Breast epithelium (tissue), 4 donors: ENCODE measurements at regions not wholly inside any gene's neighbourhood (a gene's known extent, or its start where the extent isn't known, plus 50 kb on each side); places are given as distances from the start of the nearest gene placed in this dataset.
A peak's percentile ranks its signal among the peaks of the same experiment; 100 is the strongest.

Experiments used
- DNase-seq, 2 donors: peaks; one replicate each; pipeline ENCODE4 v3.0.0-alpha.2; 2019; ENCODE audit warnings: low spot score in 2 of 2
- H3K27ac ChIP-seq, 2 donors: fragments of 200-600 bp; sonication (generic) in 1 of 2; one replicate each; pipeline ENCODE4 v1.5.1; 2016 to 2019; ENCODE audit warnings: mild to moderate bottlenecking in 1 of 2
- H3K27me3 ChIP-seq, 2 donors: fragments of 200-600 bp; sonication (generic) in 1 of 2; one replicate each; pipeline versions ENCODE4 v1.5.1 to v1.6.0; 2017 to 2019; ENCODE audit warnings: control low read depth in 1 of 2, mild to moderate bottlenecking in 1 of 2
- H3K36me3 ChIP-seq: fragments of 200-600 bp; one replicate; pipeline ENCODE4 v1.5.1; 2019
- H3K4me1 ChIP-seq, 2 donors: fragments of 200-600 bp; sonication (generic); one replicate each; pipeline ENCODE4 v1.5.1; 2016 to 2019; ENCODE audit warnings: control low read depth in 1 of 2
- H3K4me3 ChIP-seq, 3 donors: fragments of 200-600 bp; sonication (generic); 1 replicate in 2 of 3; 2 replicates in 1 of 3; pipeline ENCODE4 v1.5.1; 2016 to 2019; ENCODE audit warnings: mild to moderate bottlenecking in 3 of 3, moderate library complexity in 2 of 3
- H3K9me3 ChIP-seq, 2 donors: fragments of 200-600 bp; sonication (generic) in 1 of 2; one replicate each; pipeline ENCODE4 v1.5.1; 2016 to 2019; ENCODE audit warnings: control low read depth in 1 of 2
- CTCF ChIP-seq, 3 donors: fragments of 450-650 bp; IDR thresholded peaks; one replicate each; pipeline ENCODE4 v1.5.1; 2016 to 2017; ENCODE audit warnings: antibody characterized with exemption in 3 of 3, mild to moderate bottlenecking in 3 of 3, moderate library complexity in 3 of 3
- POLR2A ChIP-seq: fragments of 450-650 bp; IDR thresholded peaks from one replicate; pipeline ENCODE4 v1.6.1; 2016; ENCODE audit warnings: antibody characterized with exemption, mild to moderate bottlenecking, moderate library complexity
- POLR2AphosphoS5 ChIP-seq, 3 donors: sonication (generic); formaldehyde crosslinking; IDR thresholded peaks; one replicate each; pipeline ENCODE4 v1.6.1; 2017; ENCODE audit warnings: antibody characterized with exemption in 3 of 3
- intact Hi-C: fragments of 100-400 bp; cut with DNase I; formaldehyde crosslinking; loops from one replicate; pipeline ENCODE4 v1.15.1; 2023; ENCODE audit warnings: low total_unique reads

GRCh38 chr6:170096191-170096802 lies 194.6 kb downstream of the DLL1 start:
- intact Hi-C loops = no loop called here
- Histone ChIP-seq H3K27me3 (no peaks in the 10 kb centered on the region), H3K36me3 (no peaks in the 10 kb centered on the region), H3K9me3 (no peaks in the 10 kb centered on the region), H3K4me3 (no peak overlapping the region), H3K4me1 (no peaks in the 10 kb centered on the region), H3K27ac (no peak overlapping the region)
- no peak for DNase-seq
- TF ChIP-seq CTCF (IDR thresholded peaks at IDR 0.05) (no peak), POLR2AphosphoS5 (IDR thresholded peaks at IDR 0.05) (no peak), POLR2A (no peak)

DNA sequence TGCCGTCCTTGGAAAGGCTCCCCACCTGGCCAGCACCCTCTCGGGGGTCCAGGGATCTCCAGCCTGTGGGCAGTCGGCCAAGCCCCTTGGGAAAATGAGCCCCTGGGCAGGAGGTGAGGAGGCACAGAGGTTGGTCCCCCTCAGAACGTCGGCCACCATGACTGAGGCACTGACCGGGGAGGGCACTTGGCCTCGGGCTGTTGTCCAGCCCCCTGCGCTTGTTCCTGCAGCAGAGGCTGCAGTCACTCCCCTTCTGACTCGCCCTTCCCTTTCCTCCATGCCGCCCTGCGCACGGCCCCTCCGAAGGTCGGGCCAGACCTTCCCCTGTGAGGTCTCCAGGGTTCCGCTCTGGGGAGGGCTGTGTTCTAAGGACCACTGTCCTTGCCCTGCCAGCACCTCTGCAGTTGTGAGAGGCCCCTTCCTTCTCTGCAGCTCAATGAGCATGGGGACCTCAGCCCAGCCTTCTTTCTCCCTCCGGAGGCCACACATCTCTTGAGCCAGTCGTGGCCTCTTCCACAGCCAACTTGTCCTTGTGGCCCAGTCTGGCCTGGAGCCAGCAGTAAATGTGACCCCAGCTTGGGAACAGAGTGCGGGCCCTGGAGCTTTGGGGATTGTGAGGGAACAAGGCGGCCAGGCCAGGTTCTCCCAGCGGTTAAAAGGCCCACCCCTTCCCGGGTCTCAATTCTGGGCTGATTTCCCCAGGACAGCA lies 195.5 kb downstream of the DLL1 start:
- Histone ChIP-seq H3K27me3 (no peaks in the 10 kb centered on the region), H3K4me3 (no peak overlapping the region), H3K36me3 (no peaks in the 10 kb centered on the region), H3K9me3 (no peaks in the 10 kb centered on the region), H3K27ac (no peak overlapping the region), H3K4me1 (no peaks in the 10 kb centered on the region)
- peak in 1 of 2 donors; percentile 42 for DNase-seq
- intact Hi-C loops = no loop called here
- TF ChIP-seq POLR2AphosphoS5 (IDR thresholded peaks at IDR 0.05) (no peak), POLR2A (no peak), CTCF (IDR thresholded peaks at IDR 0.05) (no peak)

DNA sequence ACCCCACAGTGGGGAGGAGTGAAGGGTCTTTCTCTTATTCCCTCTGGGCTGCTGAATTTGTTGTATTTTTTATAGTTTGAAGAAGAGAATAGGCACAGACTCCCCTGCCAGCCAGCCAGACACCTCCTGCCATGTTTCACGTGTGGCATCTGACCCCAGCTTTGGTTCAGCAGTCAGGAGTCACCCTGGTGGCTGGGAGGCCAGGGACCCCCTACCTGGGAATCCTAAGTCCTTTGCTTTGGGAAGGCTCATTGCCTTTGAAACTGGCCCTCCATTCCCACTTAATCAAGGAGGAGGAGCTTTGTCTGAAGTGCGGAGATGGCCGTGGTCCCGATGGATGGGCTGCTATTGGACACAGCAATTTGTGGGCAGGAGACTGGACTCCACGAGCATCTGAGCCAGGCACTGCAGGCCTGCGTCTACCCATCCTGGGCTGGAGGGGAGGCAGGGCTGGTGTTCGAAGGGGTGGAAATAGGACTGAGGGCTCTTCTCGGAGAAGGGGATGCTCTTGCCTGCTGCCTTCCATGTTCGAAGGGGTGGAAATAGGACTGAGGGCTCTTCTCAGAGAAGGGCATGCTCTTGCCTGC lies 196.1 kb downstream of the DLL1 start:
- Histone ChIP-seq H3K4me1 (no peaks in the 10 kb centered on the region), H3K27ac (no peak overlapping the region), H3K27me3 (no peaks in the 10 kb centered on the region), H3K4me3 (no peak overlapping the region), H3K9me3 (no peaks in the 10 kb centered on the region), H3K36me3 (no peaks in the 10 kb centered on the region)
- DNase-seq = no peak
- intact Hi-C loops = no loop called here
- no peak for TF ChIP-seq POLR2A
- TF ChIP-seq POLR2AphosphoS5 (IDR thresholded peaks at IDR 0.05) = no peak
- no peak for TF ChIP-seq CTCF (IDR thresholded peaks at IDR 0.05)

DNA sequence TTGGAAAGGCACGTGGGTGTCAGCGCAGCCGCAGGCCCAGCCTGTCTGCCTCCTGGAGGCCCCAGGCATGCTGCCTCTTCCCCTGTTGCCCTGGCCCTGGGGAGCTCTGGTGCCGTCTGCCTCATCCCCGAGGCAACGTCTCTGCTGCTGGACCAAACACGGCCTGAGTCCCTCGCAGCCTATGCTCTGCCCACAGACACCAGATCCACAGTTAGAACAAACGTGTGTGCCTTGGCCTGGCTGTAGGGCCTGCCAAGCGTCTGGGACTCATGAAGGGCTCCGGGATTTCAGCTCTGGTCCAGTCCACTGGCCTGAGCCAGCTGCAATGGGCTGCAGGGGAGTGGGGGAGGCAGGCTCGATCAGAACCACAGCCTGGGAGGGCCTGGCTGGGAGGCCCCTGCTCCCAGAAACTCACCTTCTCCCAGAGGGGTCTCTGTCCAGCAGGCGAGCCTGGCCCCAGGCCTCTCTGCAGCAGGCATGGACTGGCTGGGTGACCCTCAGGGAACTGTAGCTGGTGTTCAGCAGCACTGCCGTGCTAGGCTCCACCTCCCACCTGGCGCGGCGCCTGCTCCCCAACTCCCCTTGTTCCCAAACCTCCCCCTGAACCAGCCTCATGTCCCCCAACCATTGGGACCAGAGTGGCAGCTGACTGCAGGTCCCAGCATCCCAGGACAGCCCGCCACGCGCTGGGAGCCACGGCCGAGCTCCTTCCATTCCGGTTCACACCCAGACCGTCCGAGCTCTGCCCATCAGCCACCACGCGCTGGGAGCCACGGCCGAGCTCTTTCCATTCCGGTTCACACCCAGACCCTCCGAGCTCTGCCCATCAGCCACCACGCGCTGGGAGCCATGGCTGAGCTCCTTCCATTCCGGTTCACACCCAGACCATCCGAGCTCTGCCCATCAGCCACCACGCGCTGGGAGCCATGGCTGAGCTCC lies 197.0 kb downstream of the DLL1 start:
- intact Hi-C loops = no loop called here
- H3K27ac ChIP-seq = no peak overlapping the region
- no peaks in the 10 kb centered on the region for H3K9me3 ChIP-seq
- H3K27me3 ChIP-seq = no peaks in the 10 kb centered on the region
- DNase-seq = peak in 1 of 2 donors; percentile 48
- no peaks in the 10 kb centered on the region for H3K4me1 ChIP-seq
- H3K4me3 ChIP-seq = no peak overlapping the region
- TF ChIP-seq POLR2AphosphoS5 (IDR thresholded peaks at IDR 0.05) = no peak
- TF ChIP-seq POLR2A = no peak
- TF ChIP-seq CTCF (IDR thresholded peaks at IDR 0.05) = no peak
- no peaks in the 10 kb centered on the region for H3K36me3 ChIP-seq
